GM12878 (cell line): ENCODE measurements at regions not wholly inside any gene's neighbourhood (a gene's known extent, or its start where the extent isn't known, plus 50 kb on each side); places are given as distances from the start of the nearest gene placed in this dataset.

Experiments
- ATAC-seq: fragments of 200-7000 bp; cut with Tn5 transposase; 3 replicates; pipeline ENCODE4 v1.9.1; 2020; ENCODE audit warnings: mild to moderate bottlenecking, moderate library complexity
- BruUV-seq: library from RNA; stranded (reverse); fragments of 400-500 nt; replicated peaks from 2 replicates; lab custom pipeline; 2021; lab: Mats Ljungman, UMichigan
- CTCF ChIA-PET: fragments of 300-600 bp; sonication (Branson Sonifier 250); formaldehyde crosslinking; extraction: SDS; loops from one replicate; lab custom pipeline; 2021; ENCODE audit warnings: inconsistent platforms; lab: Yijun Ruan, JAX
- POLR2A ChIA-PET: fragments of 350-600 bp; formaldehyde crosslinking; extraction: SDS; loops from one replicate; lab custom pipeline; 2021; ENCODE audit warnings: inconsistent platforms; lab: Charles Lee
- RAD21 ChIA-PET: fragments of 300-600 bp; sonication (Branson Sonifier 250); formaldehyde crosslinking; loops from one replicate; lab custom pipeline; 2023; ENCODE audit warnings: antibody characterized with exemption; ENCODE audit not compliant: unreplicated experiment; lab: Charles Lee
- SMC1A ChIA-PET: fragments of 300-600 bp; sonication (Branson Sonifier 250); formaldehyde crosslinking; loops from one replicate; lab custom pipeline; 2023; ENCODE audit not compliant: unreplicated experiment, uncharacterized antibody; lab: Charles Lee
- DNase-seq: peaks from one replicate; pipeline ENCODE4 v3.0.0-alpha.2; 2011; ENCODE audit warnings: low read depth, low spot score
- FAIRE-seq: peaks from 3 replicates; lab custom pipeline; 2011; peaks lifted over from hg19 to GRCh38; lab: Jason Lieb, UNC
- H2AFZ ChIP-seq: 2 replicates; pipeline ENCODE4 v1.6.0; 2011; ENCODE audit warnings: low read depth, low read length, control low read depth; ENCODE audit not compliant: control insufficient read depth
- H3K27ac ChIP-seq: 2 replicates; pipeline ENCODE4 v1.5.1; 2011; ENCODE audit warnings: control low read depth; ENCODE audit not compliant: control insufficient read depth, insufficient read depth
- H3K27me3 ChIP-seq, 2 experiments: replicated peaks in 1 of 2; 2 replicates each; pipeline versions ENCODE4 v1.6.0 to v1.6.1; 2011; ENCODE audit warnings: low read length in 1 of 2; ENCODE audit not compliant: control insufficient read depth in 2 of 2, insufficient read depth in 2 of 2
- H3K36me3 ChIP-seq, 2 experiments: 2 replicates each; pipeline ENCODE4 v1.5.1; 2011; ENCODE audit warnings: low read length in 1 of 2; ENCODE audit not compliant: control insufficient read depth in 2 of 2, insufficient read depth in 2 of 2
- H3K4me1 ChIP-seq: 2 replicates; pipeline ENCODE4 v1.6.1; 2011; ENCODE audit warnings: mild to moderate bottlenecking, low read length, moderate library complexity, mixed read lengths; ENCODE audit not compliant: control insufficient read depth, insufficient read depth
- H3K4me2 ChIP-seq: 2 replicates; pipeline ENCODE4 v1.6.0; 2011; ENCODE audit warnings: control low read depth; ENCODE audit not compliant: control insufficient read depth, insufficient read depth
- H3K4me3 ChIP-seq: fragments of 200-600 bp; sonication (generic); 2 replicates; pipeline ENCODE4 v1.5.1; 2016
- H3K79me2 ChIP-seq: 2 replicates; pipeline ENCODE4 v1.6.0; 2011; ENCODE audit warnings: low read length; ENCODE audit not compliant: control insufficient read depth, insufficient read depth
- H3K9ac ChIP-seq: 2 replicates; pipeline ENCODE4 v1.8.0; 2011; ENCODE audit warnings: low read length, control low read depth, mixed read lengths; ENCODE audit not compliant: control insufficient read depth, insufficient read depth
- H3K9me3 ChIP-seq: replicated peaks from 3 replicates; pipeline ENCODE4 v1.5.1; 2011; ENCODE audit warnings: mild to moderate bottlenecking, low read length; ENCODE audit not compliant: control insufficient read depth, insufficient read depth
- H4K20me1 ChIP-seq: 2 replicates; pipeline ENCODE4 v1.6.0; 2011; ENCODE audit not compliant: control insufficient read depth, insufficient read depth
- DPF2 ChIP-seq: fragments of 450-650 bp; IDR thresholded peaks from 2 replicates; pipeline ENCODE4 v1.6.1; 2017; ENCODE audit warnings: mild to moderate bottlenecking
- HSF1 ChIP-seq: fragments of 150-350 bp; IDR thresholded peaks from 2 replicates; pipeline ENCODE4 v1.6.1; 2014; ENCODE audit warnings: mild to moderate bottlenecking, low read depth, low read length
- MXI1 ChIP-seq: fragments of 150-350 bp; IDR thresholded peaks from 2 replicates; pipeline ENCODE4 v1.6.1; 2011; ENCODE audit warnings: low read depth, mild to moderate bottlenecking, inconsistent platforms, low read length, improper control_type of control experiment
- NRF1 ChIP-seq: conservative IDR thresholded peaks from 2 replicates; pipeline ENCODE4 v1.6.1; 2011; ENCODE audit warnings: mild to moderate bottlenecking, low read depth, low read length, improper control_type of control experiment
- USF2 ChIP-seq: IDR thresholded peaks from 2 replicates; pipeline ENCODE4 v1.6.1; 2011; ENCODE audit warnings: low read depth, low read length, improper control_type of control experiment, borderline replicate concordance
- WRNIP1 ChIP-seq: IDR thresholded peaks from 2 replicates; pipeline ENCODE4 v1.6.1; 2011; ENCODE audit warnings: low read depth, low read length, improper control_type of control experiment, borderline replicate concordance
- WGBS: methylation state at CpG from one replicate; pipeline ENCODE4 v1.1.6; 2016; ENCODE audit warnings: low lambda C conversion rate; ENCODE audit not compliant: insufficient replicate concordance, insufficient coverage; ENCODE audit errors: missing lambda C conversion rate; 5-methylcytosine and 5-hydroxymethylcytosine counted together
- in situ Hi-C: fragments of 300-500 bp; cut with MboI; formaldehyde crosslinking; loops from 9 replicates; pipeline ENCODE4 v1.14.3; 2018; ENCODE audit warnings: mixed read lengths
- intact Hi-C: fragments of 100-400 bp; cut with micrococcal nuclease; formaldehyde crosslinking; loops from one replicate; pipeline ENCODE4 v1.14.2; 2022; ENCODE audit not compliant: unreplicated experiment

DNA sequence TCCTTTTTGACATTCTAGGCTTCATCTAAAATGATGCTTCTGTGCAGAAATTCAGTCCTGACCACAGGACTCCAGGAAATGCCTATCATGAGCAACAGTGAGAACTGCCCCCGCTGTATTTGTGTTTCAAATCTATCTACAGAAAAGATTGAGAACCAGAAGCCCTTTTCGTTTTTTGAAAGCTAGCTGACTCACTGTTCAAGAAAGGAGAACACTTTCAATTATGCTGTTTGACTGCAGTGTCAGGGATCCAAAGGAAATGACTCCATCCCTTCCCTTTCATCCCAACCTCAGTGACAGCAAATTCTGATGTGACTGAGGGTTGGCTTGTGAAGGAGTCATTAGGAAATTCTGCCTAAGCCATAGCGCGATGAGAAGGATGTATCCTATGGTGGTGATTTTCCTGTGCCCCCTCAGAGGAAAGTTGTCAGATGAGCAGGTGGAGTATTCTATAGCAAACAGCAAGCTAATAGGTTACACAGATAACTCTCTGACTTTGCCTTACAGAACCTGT, 622.3 kb downstream of the TMEM114 start:
- Histone ChIP-seq H3K36me3 (no peaks in the 10 kb centered on the region), H3K27ac (no peak overlapping the region), H3K79me2 (no peaks in the 10 kb centered on the region), H4K20me1 (no peaks in the 10 kb centered on the region), H3K9me3 (no peaks in the 10 kb centered on the region), H3K9ac (no peak overlapping the region), H3K27me3 (no peaks in the 10 kb centered on the region), H3K4me1 (no peaks in the 10 kb centered on the region), H2AFZ (no peak overlapping the region), H3K4me2 (no peak overlapping the region), H3K4me3 (no peak overlapping the region)
- no peak for TF ChIP-seq HSF1
- no peak for TF ChIP-seq WRNIP1
- no peak for TF ChIP-seq USF2
- no peak for TF ChIP-seq MXI1
- TF ChIP-seq NRF1 = no peak
- no peak for TF ChIP-seq DPF2
- BruUV-seq = no TSS peak
- FAIRE-seq = no peak
- in situ Hi-C loops = no loop called here
- POLR2A ChIA-PET = no interaction called here
- ATAC-seq = no peak
- WGBS = 45% methylated on average over 4 of the region's 4 CpGs
- intact Hi-C loops = no loop called here
- DNase-seq = no peak
- CTCF ChIA-PET = no interaction called here
- RAD21 ChIA-PET = no interaction called here
- SMC1A ChIA-PET = no interaction called here
